NCI-H748 (cell line): ENCODE measurements at regions not wholly inside any gene's neighbourhood (a gene's known extent, or its start where the extent isn't known, plus 50 kb on each side); places are given as distances from the start of the nearest gene placed in this dataset.
"Not testable (repeated sequence)": the region's sequence is repeated elsewhere in the genome, so short reads cannot be mapped to it uniquely, and the experiment has no call there.

Source experiments
- DNase-seq: peaks from one replicate; lab custom pipeline; 2025; ENCODE audit not compliant: unreplicated experiment; lab: John Stamatoyannopoulos, UW

DNA sequence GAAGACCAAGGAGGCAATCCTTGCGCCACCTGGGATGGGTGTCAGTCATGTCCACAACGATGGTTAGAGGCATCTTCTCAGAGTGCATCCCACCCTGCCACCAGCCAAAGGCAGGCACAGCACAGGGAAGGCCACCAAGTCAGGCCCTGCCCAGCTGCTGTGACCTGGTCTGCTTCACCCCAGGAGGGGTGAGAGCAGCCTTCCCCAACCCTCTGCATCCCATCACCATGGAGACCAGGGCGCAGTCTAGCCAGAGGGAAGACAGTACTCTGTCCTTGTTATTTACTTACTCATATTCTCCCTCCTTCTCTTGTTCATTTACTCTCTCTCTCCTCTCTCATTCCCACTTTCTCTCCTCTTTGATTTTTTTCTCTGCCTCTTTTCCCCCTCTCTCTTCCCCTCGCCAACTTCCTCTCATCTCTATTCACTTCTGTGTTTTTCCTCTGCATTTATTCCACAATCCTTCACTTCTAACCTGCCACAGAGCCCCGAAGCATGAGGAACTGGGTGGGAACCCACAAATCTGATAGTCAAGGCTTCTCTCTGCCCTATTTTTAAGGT lies 749.4 kb downstream of the UQCRFS1 start:
- no peak for DNase-seq

DNA sequence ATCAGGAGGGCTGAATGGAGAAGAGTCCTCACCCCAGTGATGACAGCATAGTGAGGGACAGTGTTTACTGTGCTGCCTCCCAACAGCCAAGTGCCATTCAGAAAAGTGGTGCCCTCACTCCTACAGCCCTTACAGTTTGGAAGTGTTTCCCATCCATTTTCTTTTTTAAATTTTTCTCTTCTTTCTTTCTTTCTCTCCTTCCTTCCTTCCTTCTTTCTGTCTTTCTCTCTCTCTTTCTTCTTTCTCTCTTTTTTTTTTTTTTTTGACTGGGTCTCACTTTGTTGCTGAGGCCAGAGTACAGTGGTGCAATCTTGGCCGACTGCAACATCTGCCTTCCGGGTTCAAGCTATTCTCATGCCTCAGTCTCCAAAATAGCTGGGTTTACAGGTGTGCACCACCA lies 755.3 kb downstream of the UQCRFS1 start:
- DNase-seq = no peak

DNA sequence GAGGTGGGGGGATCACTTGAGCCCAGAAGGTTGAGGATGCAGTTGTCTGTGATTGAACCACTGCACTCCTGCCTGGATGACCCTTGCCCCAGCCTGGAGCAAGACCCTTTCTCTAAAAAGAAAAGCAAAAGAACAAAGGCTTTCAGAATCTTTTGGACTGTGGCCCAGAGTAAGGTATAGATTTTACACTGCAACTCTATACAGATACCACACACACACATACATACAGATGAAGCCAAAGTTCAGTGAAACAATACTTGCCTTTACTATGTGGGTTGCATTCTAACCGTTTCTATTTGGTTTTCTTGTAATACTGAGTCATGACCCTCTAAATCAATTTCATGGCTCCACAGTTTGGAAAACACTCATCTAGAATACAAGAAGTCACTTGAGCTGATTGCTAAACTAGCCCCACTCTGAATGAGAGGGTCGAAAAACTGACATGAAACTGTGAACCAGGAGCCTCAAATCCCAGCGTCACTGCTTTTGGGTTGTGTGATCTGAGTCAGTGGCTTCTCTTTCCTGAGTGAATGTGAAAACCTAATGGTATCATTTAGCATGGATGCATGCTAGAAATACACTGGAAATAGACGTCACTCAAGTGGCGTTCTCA lies 756.1 kb downstream of the UQCRFS1 start:
- DNase-seq = no peak

DNA sequence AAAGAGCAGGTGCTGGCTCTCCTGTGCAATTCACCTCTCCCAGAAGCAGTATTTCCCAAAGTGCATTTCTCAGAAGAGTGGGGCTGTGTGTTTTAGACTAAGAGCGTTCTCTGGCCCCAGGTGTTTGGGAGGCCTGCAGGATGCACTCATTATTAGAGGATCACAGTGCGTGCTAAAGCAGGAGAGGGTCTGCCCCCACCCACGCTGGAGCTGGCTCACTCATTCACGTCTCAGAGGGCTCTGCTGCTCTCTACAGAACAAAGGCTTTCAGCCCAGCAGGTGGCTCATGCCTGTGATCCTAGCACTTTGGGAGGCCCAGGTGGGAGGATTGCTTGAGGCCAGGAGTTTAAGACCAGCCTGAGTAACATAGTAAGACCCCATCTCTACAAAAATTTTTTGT lies 756.7 kb downstream of the UQCRFS1 start:
- no peak for DNase-seq

DNA sequence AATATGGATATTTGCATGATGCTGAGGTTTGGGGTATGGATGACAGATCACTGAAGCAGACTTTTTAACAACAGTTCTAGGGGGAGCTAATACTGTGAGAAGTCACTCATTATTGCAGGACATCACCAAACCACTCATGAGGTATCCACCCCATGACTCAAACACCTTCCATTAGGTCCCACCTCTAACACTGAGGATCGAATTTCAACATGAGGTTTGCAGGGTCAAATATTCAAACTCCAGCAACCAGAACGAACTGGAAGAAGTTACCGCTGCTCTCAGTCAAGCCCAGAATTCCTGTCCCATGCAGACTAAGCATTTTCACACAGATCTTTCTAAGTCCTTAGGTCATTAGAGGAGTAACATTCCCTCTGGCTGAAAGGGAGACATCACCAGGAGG lies 758.9 kb downstream of the UQCRFS1 start:
- no peak for DNase-seq

DNA sequence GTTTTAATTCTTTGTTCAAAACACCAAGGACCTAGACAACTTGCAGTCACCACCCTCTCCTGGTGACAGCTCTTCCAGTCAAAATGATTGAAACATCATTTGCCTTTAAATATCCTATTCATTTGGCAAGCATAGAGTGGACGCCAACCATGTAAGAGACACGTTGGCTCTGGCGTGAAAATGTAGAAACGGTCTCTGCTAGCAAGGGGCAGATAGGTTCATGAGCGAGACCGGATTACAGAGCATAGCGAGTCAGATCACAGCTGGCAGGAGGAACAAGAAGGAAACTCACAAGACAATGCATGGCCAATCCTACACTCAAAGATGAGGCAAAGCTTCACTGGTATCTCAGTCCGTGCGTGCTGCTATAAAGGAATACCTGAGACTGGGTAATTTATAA lies 759.5 kb downstream of the UQCRFS1 start:
- DNase-seq = no peak

DNA sequence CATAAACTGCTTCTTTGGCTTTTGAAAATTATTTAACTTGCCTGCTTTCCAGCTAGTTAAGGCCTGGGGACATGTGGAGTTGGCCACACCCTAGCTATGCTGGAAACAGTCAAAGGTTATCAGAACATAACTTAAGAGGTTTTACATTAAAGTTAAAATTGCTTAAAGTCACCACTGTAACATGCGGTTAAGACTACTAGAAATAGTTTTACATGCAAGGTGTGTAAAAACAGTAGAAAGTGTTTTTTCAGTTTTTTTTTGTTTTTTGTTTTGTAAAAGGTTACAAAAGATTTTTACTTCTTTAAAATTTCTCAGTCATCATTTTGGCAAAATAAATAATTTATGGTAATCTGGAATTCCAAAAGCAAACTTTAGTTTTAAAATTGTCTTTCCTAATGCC lies 763.1 kb downstream of the UQCRFS1 start:
- DNase-seq = no peak

DNA sequence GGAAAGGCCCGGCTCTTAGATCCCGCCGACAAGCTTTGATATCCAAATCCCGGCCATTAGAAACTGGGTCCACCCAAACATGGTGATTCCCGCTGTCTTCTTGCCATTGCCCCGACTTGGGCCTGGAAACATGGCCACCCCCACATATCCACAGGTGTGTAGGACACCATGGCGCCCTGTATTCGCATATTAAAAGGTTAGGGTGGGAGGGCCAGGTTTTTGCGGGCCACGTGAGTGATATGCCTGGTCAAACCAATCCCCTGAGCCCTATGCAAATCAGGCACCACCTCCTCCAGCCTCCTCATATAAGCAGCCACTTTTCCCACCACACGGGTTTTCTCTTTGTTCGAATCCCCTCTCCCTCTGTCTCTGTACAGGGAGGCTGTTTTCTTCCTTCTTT lies 766.4 kb downstream of the UQCRFS1 start:
- no peak for DNase-seq

DNA sequence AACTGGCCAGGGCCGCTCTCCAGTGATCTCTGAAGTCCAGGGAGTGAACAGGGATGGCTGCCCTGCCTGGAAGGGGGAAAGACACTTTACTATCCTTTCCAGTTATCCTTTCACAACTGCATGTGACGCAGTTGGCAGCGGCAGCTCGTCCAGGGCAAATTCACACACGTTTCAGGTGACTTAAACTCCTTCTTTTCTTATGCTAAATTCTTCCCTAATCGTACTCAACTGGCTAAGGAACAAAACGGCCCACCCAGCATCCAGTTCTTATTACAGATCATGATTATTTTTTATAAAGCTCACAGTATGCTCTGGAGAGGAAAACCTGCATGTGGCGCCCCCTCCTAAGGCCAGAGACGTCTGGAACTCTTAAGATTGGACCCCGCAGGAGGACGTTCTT lies 767.1 kb downstream of the UQCRFS1 start:
- no peak for DNase-seq

DNA sequence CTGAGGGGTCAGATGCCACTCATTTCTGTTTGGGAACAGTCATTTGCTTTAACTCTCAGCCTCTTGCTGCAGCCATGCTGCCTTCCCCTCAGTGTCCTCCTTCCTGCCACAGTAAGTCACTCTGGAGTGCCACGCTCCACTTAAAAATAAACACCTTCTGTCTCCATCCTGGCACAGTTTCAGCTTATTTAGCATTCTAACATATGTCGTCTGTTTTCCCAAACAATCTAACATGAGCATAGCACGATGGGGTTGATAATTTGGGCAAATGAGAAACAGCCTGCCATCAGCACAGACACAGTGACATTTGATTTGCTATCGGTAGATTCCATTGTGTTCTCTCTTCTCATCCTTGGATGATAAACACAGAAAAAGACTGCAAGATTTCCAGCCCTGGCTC lies 768.6 kb downstream of the UQCRFS1 start:
- DNase-seq = no peak

DNA sequence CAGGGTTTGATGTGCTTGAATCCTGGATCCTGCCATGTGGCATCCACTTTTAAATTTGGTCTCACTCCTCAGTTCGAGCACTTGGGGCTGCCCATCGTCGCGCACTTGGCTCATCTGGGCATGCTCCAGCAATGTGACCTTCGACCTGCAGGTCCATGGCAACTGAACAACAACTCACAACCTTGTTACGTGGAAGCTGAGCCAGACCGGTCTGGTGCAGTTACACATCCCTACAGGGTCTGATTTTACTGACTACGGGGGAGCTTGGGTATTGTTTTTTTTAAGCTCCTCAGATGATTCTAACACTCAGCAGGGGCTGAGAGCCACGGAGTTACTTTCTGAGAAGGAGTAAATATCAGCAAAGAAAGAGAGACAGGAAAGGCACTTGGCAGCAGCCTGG lies 769.6 kb downstream of the UQCRFS1 start:
- DNase-seq = no peak

DNA sequence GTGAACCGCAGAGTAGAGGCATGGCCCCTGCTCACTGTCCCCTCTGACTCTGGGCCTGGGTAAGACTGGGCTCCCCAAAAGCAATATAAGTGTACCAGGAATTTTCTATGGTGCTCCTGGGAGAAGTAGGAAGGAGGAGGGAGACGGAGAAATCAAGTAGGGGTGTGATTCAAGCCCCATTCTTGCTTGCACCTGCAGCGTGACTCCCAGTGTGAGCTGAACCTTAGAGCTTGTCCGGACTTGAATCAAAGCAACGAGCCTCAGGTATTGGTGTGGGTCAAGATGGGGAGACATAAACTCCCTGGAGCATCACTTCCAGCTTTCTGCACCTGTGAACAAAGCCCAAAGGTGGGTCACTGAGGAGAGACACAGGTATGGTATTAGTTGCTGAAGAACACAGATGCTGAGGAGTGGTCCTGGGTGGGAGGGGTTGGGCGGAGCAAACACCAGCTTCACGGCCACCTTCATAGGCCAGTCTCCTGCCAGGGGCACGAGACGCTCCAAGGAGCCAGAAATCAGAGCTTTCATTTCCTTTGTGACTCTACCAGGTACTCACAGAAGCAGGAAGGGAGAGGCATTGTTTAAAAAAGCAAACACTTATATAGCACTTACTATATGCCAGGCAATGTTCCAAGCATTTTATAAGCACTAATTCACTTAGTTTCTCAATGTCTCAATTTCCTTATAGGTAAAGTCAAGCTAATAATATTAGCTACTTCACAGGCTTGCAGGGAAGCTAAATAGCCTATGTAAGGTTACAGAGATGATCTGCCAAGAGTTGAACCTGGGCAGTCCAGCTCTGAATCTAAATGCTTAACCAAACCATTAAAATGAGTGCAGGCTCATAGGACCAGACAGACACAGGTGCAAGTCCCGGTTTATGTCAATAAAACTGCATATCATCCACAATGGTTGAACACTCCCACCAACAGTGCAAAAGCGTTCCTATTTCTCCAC lies 775.3 kb downstream of the UQCRFS1 start:
- no peak for DNase-seq

DNA sequence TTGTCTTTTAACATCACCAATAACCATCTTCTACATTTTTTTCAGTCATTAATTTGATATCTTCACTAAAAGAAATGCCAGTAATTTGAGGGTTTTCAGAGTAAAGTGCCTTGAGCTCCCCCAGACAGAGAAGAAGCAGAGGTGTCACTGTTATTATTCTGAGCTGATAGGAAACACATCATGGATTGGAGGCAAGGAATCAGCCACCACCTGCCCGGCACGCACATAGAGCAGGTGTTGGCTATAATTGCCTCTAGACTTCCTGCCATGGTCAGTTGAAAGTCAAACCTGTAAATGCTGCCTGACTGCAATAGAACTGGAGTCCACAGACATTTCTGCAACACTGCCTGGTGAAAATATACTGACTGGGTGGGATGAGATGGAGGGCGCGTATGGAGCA lies 776.6 kb downstream of the UQCRFS1 start:
- peak; percentile 15 for DNase-seq

DNA sequence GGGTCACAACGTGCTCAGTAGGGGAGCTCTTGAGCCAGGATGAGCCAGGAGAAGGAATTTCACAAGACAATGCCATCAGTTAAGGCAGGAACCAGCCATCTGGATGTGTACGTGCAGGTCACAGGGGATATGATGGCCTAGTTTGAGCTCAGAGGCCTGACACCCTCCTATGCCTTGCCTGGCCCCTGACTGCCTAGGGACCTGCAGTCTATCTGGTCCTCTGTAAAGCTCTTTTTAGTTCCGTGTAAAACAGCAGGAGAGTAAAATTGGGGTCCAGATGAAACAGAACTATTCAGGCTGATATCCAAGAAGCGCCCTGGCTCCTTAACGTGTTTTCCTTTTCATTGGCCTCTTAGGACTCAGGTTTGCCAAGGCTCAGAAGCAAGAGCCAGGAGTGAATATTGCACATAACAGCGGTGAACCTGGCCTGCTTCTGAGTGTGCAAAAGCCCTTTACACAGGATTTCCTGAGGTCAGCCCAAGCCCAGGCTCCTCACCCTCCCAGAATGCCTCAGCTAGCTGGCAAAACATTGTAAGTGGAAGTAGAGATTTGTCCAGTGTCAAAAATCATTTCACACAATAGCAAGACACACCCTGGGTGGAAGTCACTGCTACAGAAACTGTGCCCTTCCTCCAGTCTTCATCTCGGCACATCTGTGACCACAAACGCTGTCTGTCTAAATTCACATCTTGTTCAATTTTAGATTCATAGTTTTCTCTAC lies 777.2 kb downstream of the UQCRFS1 start:
- no peak for DNase-seq

DNA sequence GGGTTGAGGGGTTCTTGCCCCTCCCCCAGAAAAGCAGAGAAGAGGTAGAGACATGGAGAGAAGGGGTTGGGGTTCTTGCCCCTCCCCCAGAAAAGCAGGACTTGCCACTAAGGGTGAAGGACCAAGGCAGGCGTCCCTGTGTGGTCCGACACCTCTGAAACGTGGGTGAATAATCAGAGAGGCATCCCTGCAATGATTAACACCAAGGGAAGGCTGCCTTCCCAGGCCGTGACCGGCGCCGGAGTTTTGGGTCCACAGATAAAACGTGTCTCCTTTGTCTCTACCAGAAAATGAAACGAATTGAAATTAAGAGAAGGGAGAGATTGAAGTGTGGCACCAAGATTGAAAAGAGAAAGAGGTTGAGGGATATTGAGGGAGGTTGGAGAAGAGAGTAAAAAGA lies 778.2 kb downstream of the UQCRFS1 start:
- not testable (repeated sequence) for DNase-seq

DNA sequence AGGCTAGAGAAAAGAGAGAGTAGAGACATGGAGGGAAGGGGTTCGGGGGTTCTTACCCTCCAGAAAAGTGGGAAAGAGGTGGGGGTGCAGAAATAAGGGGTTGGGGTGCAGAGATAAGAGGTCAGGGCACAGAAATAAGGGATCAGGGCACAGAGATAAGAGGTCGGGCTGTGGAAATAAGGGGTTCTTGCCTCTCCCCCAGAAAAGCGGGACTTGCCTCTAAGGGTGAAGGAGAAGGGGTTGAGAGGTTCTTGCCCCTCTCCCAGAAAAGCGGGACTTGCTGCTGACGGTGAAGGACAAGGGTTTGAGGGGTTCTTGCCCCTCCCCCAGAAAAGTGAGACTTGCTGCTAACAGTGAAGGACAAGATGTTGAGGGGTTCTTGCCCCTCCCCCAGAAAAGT lies 778.6 kb downstream of the UQCRFS1 start:
- not testable (repeated sequence) for DNase-seq

DNA sequence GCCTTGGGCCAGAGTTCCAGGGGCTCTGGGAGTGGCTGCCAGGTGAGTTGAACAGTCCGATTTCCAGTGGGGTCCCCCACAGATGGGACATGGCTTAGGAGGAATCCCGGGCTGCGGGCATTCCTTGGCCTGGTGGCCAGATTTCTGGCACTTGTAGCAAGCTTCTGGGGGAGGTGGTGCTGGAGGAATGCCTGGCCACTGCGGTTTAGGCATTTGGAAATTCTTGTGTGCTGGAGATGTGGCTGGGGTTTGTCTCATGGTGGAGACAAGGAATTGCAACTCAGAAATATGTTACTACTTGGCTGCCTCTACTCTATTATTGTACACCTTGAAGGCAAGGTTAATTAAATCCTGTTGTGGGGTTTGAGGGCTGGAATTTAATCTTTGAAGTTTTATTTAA lies 779.8 kb downstream of the UQCRFS1 start:
- DNase-seq = not testable (repeated sequence)

DNA sequence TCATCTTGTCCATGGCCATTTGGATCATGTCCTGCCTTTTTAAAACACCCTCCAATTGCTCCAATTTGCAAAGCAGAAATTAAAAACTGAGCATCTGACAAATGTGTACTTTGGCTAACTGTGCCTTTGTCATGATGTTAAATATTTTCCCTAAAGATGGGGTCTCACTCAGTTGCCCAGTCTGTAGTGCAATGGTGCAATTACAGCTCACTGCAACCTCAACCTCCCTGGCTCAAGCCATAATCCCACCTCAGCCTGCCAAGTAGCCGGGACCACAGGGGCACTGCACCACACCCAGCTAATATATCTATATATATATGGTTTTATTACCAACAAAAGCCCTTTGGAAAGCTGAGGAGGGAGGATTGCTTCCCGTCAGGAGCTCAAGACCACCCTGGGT lies 782.7 kb downstream of the UQCRFS1 start:
- no peak for DNase-seq

DNA sequence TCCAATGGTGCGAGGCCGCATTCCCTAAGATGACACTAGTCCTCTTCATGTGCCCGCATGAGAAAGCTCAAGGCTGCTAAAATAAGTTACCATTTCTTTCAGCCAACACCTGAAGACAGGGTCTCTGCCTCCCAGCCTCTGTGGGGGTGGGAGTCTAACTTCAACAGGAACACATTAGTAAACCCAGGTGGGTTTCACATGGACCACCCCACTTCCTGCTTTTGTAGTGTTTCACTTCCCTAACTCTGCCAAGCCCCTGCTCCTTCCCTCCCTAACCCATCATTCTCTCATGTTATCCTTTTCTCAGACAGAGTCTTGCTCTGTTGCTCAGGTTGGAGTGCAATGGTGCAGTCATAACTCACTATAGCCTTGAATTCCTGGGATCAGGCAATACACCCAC lies 783.6 kb downstream of the UQCRFS1 start:
- no peak for DNase-seq

DNA sequence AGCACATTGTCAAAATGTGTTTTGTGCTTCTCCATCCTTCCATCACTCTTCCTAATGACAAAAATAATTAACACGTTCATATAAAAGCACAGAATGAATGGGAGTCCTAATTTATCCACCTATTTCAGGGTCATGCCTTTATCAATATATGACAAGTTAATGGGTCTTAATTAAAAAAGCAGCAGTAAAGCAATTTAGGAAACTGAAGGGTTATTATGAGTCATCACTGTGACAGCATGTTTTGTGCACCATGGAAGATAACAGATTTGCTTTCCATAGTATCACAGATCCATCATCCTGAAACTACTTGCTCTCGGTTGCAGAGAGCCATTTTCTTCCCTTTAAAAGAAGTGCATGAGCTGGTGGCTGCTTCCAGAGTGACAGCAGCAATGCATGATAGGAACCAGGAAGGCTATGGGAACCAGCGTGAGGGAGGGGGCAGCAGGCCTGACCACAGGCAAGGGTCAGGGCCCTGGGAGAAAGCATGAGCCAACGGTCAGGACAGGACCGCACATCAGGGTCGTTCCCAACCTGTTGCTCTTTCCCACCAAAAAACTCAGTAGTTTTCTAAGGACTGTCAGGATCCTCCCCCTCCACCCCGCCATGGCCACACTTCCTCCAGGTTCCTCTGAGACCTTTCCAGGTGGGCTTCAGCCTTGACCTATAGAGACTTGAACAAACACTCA lies 784.1 kb downstream of the UQCRFS1 start:
- no peak for DNase-seq
